ENCODE measurements at regions not wholly inside any gene's neighbourhood (a gene's known extent, or its start where the extent isn't known, plus 50 kb on each side); places are given as distances from the start of the nearest gene placed in this dataset.

GRCh38 chr11:69545976-69546617 is 64.6 kb downstream of the LINC01488 start:
- Histone ChIP-seq H3K36me3 (no peaks in the 10 kb centered on the region), H3K4me3 (ENCODE audit: low read depth, low read length) (no peak overlapping the region), H3K27me3 (ENCODE audit: insufficient read depth, low read depth, severe bottlenecking) (peaks cover 38% of the 10 kb centered on the region), H3K27ac (no peak overlapping the region), H3K9me3 (ENCODE audit: severe bottlenecking) (peaks cover 18% of the 10 kb centered on the region)
- no peak for TF ChIP-seq CTCF (IDR thresholded peaks at IDR 0.05; ENCODE audit: low read depth, low read length)
- no peak for DNase-seq

GRCh38 chr11:69546735-69547370 is 65.4 kb downstream of the LINC01488 start:
- no peak for TF ChIP-seq CTCF (IDR thresholded peaks at IDR 0.05; ENCODE audit: low read depth, low read length)
- Histone ChIP-seq H3K27me3 (ENCODE audit: insufficient read depth, low read depth, severe bottlenecking) (peaks cover 37% of the 10 kb centered on the region), H3K4me3 (ENCODE audit: low read depth, low read length) (no peak overlapping the region), H3K27ac (no peak overlapping the region), H3K36me3 (no peaks in the 10 kb centered on the region), H3K9me3 (ENCODE audit: severe bottlenecking) (peaks cover 21% of the 10 kb centered on the region)
- DNase-seq: no peak

GRCh38 chr11:69550846-69551245 is 69.4 kb downstream of the LINC01488 start:
- DNase-seq: no peak
- no peak for TF ChIP-seq CTCF (IDR thresholded peaks at IDR 0.05; ENCODE audit: low read depth, low read length)
- Histone ChIP-seq H3K4me3 (ENCODE audit: low read depth, low read length) (no peak overlapping the region), H3K36me3 (no peaks in the 10 kb centered on the region), H3K27me3 (ENCODE audit: insufficient read depth, low read depth, severe bottlenecking) (peaks cover 35% of the 10 kb centered on the region), H3K9me3 (ENCODE audit: severe bottlenecking) (peaks cover 21% of the 10 kb centered on the region), H3K27ac (no peak overlapping the region)

- Histone ChIP-seq H3K27me3 (ENCODE audit: insufficient read depth, low read depth, severe bottlenecking) (peaks cover 24% of the 10 kb centered on the region), H3K27ac (no peak overlapping the region), H3K4me3 (ENCODE audit: low read depth, low read length) (no peak overlapping the region), H3K9me3 (ENCODE audit: severe bottlenecking) (peaks cover 21% of the 10 kb centered on the region), H3K36me3 (no peaks in the 10 kb centered on the region)
- DNase-seq: no peak
- TF ChIP-seq CTCF (IDR thresholded peaks at IDR 0.05; ENCODE audit: low read depth, low read length): no peak
Observed at GRCh38 chr11:69551963-69552362, 70.5 kb downstream of the LINC01488 start.

- TF ChIP-seq CTCF (IDR thresholded peaks at IDR 0.05; ENCODE audit: low read depth, low read length): no peak
- Histone ChIP-seq H3K36me3 (no peaks in the 10 kb centered on the region), H3K27me3 (ENCODE audit: insufficient read depth, low read depth, severe bottlenecking) (peaks cover 23% of the 10 kb centered on the region), H3K9me3 (ENCODE audit: severe bottlenecking) (peaks cover 21% of the 10 kb centered on the region), H3K27ac (no peak overlapping the region), H3K4me3 (ENCODE audit: low read depth, low read length) (no peak overlapping the region)
- no peak for DNase-seq
Observed at GRCh38 chr11:69552951-69553350, 71.5 kb downstream of the LINC01488 start.
